OCI-LY1 (cell line): ENCODE measurements at regions not wholly inside any gene's neighbourhood (a gene's known extent, or its start where the extent isn't known, plus 50 kb on each side); places are given as distances from the start of the nearest gene placed in this dataset.

Experiments
- H2AFZ ChIP-seq: fragments of 200-600 bp; sonication (generic), shearing (Covaris generic); 2 replicates; pipeline ENCODE4 v1.6.0; 2014; ENCODE audit warnings: antibody characterized with exemption, mild to moderate bottlenecking, low read length
- H3F3A ChIP-seq: fragments of 200-600 bp; sonication (generic), shearing (Covaris generic); 2 replicates; pipeline ENCODE4 v1.6.0; 2014; ENCODE audit warnings: mild to moderate bottlenecking, antibody characterized with exemption, low read length, moderate library complexity; ENCODE audit not compliant: insufficient read depth
- H3K27ac ChIP-seq: fragments of 200-600 bp; sonication (generic); 2 replicates; pipeline ENCODE4 v1.5.1; 2014; ENCODE audit warnings: low read length, mixed run types, mild to moderate bottlenecking, low read depth; ENCODE audit not compliant: poor library complexity, severe bottlenecking
- H3K27me3 ChIP-seq: fragments of 200-600 bp; sonication (generic); 2 replicates; pipeline ENCODE4 v1.6.0; 2014; ENCODE audit warnings: antibody characterized with exemption, mild to moderate bottlenecking, low read length, moderate library complexity; ENCODE audit not compliant: insufficient read depth
- H3K36me3 ChIP-seq: fragments of 200-600 bp; sonication (generic); 2 replicates; pipeline ENCODE4 v1.6.1; 2014; ENCODE audit warnings: mild to moderate bottlenecking, antibody characterized with exemption, low read length, moderate library complexity, mixed read lengths; ENCODE audit not compliant: insufficient read depth
- H3K4me1 ChIP-seq: fragments of 200-600 bp; sonication (generic); 2 replicates; pipeline ENCODE4 v1.5.1; 2014; ENCODE audit warnings: mild to moderate bottlenecking, low read length, moderate library complexity; ENCODE audit not compliant: insufficient read depth, severe bottlenecking
- H3K4me2 ChIP-seq: fragments of 200-600 bp; sonication (generic), shearing (Covaris generic); 2 replicates; pipeline ENCODE4 v1.6.1; 2014; ENCODE audit warnings: low read length
- H3K4me3 ChIP-seq: fragments of 200-600 bp; sonication (generic); 2 replicates; pipeline ENCODE4 v1.5.1; 2014; ENCODE audit warnings: low read length, low read depth, mild to moderate bottlenecking, mixed read lengths; ENCODE audit not compliant: poor library complexity, severe bottlenecking
- H3K79me2 ChIP-seq: fragments of 200-600 bp; shearing (Covaris generic); 2 replicates; pipeline ENCODE4 v1.6.1; 2016; ENCODE audit warnings: mixed run types, low read length, mixed read lengths; ENCODE audit not compliant: insufficient read depth
- H3K9ac ChIP-seq: fragments of 200-600 bp; sonication (generic), shearing (Covaris generic); 2 replicates; pipeline ENCODE4 v1.6.1; 2014; ENCODE audit warnings: mild to moderate bottlenecking, low read length, mixed read lengths
- H3K9me2 ChIP-seq: fragments of 200-600 bp; sonication (generic), shearing (Covaris generic); 2 replicates; pipeline ENCODE4 v1.6.1; 2014; ENCODE audit warnings: low read depth, mild to moderate bottlenecking, low read length, mixed read lengths
- H3K9me3 ChIP-seq: fragments of 200-600 bp; shearing (Covaris generic); 2 replicates; pipeline ENCODE4 v1.6.1; 2014; ENCODE audit warnings: low read length, mixed read lengths
- H4K20me1 ChIP-seq: fragments of 200-600 bp; sonication (generic), shearing (Covaris generic); 2 replicates; pipeline ENCODE4 v1.6.0; 2016; ENCODE audit warnings: mild to moderate bottlenecking, low read length; ENCODE audit not compliant: insufficient read depth
- CTCF ChIP-seq: fragments of 200-600 bp; sonication (generic), shearing (Covaris generic); IDR thresholded peaks from 2 replicates; pipeline ENCODE4 v1.5.1; 2017; ENCODE audit warnings: mild to moderate bottlenecking, antibody characterized with exemption, low read length, moderate library complexity, mixed read lengths
- EZH2 ChIP-seq: fragments of 200-600 bp; sonication (generic), shearing (Covaris generic); IDR thresholded peaks from 2 replicates; pipeline ENCODE4 v1.8.0; 2017; ENCODE audit warnings: borderline replicate concordance, mixed run types, mild to moderate bottlenecking, antibody characterized with exemption, low read length, moderate library complexity, mixed read lengths

GRCh38 chr2:8593243-8593642 lies 88.6 kb upstream of the ID2 start:
- Histone ChIP-seq H3K4me1 (peaks cover 11% of the 10 kb centered on the region), H3K79me2 (no peaks in the 10 kb centered on the region), H3K36me3 (no peaks in the 10 kb centered on the region), H3F3A (no peaks in the 10 kb centered on the region), H3K9ac (no peak overlapping the region), H4K20me1 (no peaks in the 10 kb centered on the region), H2AFZ (no peak overlapping the region), H3K4me3 (no peak overlapping the region), H3K9me3 (no peaks in the 10 kb centered on the region), H3K27me3 (no peaks in the 10 kb centered on the region), H3K4me2 (no peak overlapping the region), H3K9me2 (no peaks in the 10 kb centered on the region), H3K27ac (no peak overlapping the region)
- TF ChIP-seq CTCF: no peak
- TF ChIP-seq EZH2: no peak

GRCh38 chr2:8594731-8595427 lies 87.0 kb upstream of the ID2 start:
- Histone ChIP-seq H3F3A (no peaks in the 10 kb centered on the region), H3K4me1 (peaks cover 11% of the 10 kb centered on the region), H3K9ac (no peak overlapping the region)

GRCh38 chr2:8595428-8595805 lies 86.4 kb upstream of the ID2 start:
- H3K9me2 ChIP-seq: no peaks in the 10 kb centered on the region
- no peaks in the 10 kb centered on the region for H3K27me3 ChIP-seq
- H3K9ac ChIP-seq: no peak overlapping the region
- no peak overlapping the region for H3K27ac ChIP-seq
- no peaks in the 10 kb centered on the region for H3F3A ChIP-seq
- no peaks in the 10 kb centered on the region for H3K36me3 ChIP-seq
- no peaks in the 10 kb centered on the region for H4K20me1 ChIP-seq
- TF ChIP-seq EZH2 (no peak), CTCF (no peak)
- H2AFZ ChIP-seq: no peak overlapping the region
- H3K4me1 ChIP-seq: peaks cover 11% of the 10 kb centered on the region
- no peak overlapping the region for H3K4me2 ChIP-seq
- no peaks in the 10 kb centered on the region for H3K79me2 ChIP-seq
- no peaks in the 10 kb centered on the region for H3K9me3 ChIP-seq
- no peak overlapping the region for H3K4me3 ChIP-seq

More at GRCh38 chr2:8594731-8595427, 87.0 kb upstream of the ID2 start:
- Histone ChIP-seq H2AFZ (no peak overlapping the region), H3K9me2 (no peaks in the 10 kb centered on the region), H4K20me1 (no peaks in the 10 kb centered on the region), H3K27ac (no peak overlapping the region), H3K79me2 (no peaks in the 10 kb centered on the region), H3K36me3 (no peaks in the 10 kb centered on the region), H3K4me3 (no peak overlapping the region), H3K9me3 (no peaks in the 10 kb centered on the region), H3K27me3 (no peaks in the 10 kb centered on the region), H3K4me2 (no peak overlapping the region)
- TF ChIP-seq CTCF (no peak), EZH2 (no peak)
